ENCODE measurements at regions not wholly inside any gene's neighbourhood (a gene's known extent, or its start where the extent isn't known, plus 50 kb on each side); places are given as distances from the start of the nearest gene placed in this dataset.

DNA sequence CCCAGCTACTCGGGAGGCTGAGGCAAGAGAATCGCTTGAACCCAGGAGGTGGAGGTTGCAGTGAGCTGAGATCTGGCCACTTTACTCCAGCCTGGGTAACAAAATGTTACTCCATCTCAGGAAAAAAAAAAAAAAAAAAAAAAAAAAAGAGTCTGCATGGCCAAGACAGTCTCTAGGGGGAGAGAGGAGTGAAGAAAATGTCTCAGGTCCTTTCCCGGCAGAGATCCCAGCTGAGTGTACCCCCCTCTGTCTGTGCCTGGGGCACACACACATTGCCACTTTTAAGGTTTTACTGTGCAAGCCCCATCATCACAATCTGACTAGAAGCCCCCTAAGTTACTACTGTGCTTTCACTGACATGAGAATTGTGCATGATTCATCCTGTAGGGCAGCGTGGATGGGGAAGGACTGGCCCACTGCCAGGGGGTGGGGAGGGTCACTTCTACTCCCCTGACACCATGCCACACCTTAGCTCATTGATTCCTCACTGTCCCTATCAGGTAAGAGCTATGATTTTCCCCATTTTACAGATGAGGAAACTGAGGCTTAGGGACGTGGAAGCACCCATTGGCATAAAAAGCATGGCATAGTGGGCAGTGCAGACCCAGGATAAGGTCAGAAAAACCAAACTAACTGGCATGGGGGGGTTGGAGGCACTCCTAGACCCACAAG lies 102.3 kb upstream of the LARP1 start (continued):
- TF ChIP-seq, protein P1, sequence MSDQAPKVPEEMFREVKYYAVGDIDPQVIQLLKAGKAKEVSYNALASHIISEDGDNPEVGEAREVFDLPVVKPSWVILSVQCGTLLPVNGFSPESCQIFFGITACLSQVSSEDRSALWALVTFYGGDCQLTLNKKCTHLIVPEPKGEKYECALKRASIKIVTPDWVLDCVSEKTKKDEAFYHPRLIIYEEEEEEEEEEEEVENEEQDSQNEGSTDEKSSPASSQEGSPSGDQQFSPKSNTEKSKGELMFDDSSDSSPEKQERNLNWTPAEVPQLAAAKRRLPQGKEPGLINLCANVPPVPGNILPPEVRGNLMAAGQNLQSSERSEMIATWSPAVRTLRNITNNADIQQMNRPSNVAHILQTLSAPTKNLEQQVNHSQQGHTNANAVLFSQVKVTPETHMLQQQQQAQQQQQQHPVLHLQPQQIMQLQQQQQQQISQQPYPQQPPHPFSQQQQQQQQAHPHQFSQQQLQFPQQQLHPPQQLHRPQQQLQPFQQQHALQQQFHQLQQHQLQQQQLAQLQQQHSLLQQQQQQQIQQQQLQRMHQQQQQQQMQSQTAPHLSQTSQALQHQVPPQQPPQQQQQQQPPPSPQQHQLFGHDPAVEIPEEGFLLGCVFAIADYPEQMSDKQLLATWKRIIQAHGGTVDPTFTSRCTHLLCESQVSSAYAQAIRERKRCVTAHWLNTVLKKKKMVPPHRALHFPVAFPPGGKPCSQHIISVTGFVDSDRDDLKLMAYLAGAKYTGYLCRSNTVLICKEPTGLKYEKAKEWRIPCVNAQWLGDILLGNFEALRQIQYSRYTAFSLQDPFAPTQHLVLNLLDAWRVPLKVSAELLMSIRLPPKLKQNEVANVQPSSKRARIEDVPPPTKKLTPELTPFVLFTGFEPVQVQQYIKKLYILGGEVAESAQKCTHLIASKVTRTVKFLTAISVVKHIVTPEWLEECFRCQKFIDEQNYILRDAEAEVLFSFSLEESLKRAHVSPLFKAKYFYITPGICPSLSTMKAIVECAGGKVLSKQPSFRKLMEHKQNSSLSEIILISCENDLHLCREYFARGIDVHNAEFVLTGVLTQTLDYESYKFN (CRISPR knock-in tag; conservative IDR thresholded peaks at IDR 0.05): no peak
- TF ChIP-seq PAF1 (CRISPR knock-in tag; IDR thresholded peaks at IDR 0.05): no peak
- TF ChIP-seq ATF7 (IDR thresholded peaks at IDR 0.05): no peak
- TF ChIP-seq ATF7 (CRISPR knock-in tag; IDR thresholded peaks at IDR 0.05): no peak
- TF ChIP-seq PCBP2 (optimal IDR thresholded peaks at IDR 0.05; ENCODE audit: low read depth, low read length, poor library complexity, severe bottlenecking): no peak
- TF ChIP-seq, protein P2, sequence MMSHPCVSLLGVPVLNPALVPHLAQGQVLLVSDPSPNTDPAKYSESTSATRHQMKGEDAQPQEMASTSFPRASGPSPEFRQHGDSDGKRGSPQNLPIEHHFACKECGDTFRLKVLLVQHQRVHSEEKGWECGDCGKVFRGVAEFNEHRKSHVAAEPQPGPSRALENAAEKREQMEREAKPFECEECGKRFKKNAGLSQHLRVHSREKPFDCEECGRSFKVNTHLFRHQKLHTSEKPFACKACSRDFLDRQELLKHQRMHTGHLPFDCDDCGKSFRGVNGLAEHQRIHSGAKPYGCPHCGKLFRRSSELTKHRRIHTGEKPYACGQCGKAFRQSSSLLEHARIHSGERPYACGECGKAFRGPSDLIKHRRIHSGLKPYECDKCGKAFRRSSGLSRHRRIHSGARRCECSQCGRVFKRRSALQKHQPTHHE (CRISPR knock-in tag; IDR thresholded peaks at IDR 0.05; ENCODE audit: borderline replicate concordance): no peak
- TF ChIP-seq, protein P3, sequence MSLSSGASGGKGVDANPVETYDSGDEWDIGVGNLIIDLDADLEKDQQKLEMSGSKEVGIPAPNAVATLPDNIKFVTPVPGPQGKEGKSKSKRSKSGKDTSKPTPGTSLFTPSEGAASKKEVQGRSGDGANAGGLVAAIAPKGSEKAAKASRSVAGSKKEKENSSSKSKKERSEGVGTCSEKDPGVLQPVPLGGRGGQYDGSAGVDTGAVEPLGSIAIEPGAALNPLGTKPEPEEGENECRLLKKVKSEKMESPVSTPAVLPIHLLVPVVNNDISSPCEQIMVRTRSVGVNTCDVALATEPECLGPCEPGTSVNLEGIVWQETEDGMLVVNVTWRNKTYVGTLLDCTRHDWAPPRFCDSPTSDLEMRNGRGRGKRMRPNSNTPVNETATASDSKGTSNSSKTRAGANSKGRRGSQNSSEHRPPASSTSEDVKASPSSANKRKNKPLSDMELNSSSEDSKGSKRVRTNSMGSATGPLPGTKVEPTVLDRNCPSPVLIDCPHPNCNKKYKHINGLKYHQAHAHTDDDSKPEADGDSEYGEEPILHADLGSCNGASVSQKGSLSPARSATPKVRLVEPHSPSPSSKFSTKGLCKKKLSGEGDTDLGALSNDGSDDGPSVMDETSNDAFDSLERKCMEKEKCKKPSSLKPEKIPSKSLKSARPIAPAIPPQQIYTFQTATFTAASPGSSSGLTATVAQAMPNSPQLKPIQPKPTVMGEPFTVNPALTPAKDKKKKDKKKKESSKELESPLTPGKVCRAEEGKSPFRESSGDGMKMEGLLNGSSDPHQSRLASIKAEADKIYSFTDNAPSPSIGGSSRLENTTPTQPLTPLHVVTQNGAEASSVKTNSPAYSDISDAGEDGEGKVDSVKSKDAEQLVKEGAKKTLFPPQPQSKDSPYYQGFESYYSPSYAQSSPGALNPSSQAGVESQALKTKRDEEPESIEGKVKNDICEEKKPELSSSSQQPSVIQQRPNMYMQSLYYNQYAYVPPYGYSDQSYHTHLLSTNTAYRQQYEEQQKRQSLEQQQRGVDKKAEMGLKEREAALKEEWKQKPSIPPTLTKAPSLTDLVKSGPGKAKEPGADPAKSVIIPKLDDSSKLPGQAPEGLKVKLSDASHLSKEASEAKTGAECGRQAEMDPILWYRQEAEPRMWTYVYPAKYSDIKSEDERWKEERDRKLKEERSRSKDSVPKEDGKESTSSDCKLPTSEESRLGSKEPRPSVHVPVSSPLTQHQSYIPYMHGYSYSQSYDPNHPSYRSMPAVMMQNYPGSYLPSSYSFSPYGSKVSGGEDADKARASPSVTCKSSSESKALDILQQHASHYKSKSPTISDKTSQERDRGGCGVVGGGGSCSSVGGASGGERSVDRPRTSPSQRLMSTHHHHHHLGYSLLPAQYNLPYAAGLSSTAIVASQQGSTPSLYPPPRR (CRISPR knock-in tag; IDR thresholded peaks at IDR 0.05; ENCODE audit: borderline replicate concordance): no peak
- no peak for TF ChIP-seq ZNF337 (CRISPR knock-in tag; IDR thresholded peaks at IDR 0.05; ENCODE audit: borderline replicate concordance, low read depth)
- TF ChIP-seq TOE1 (CRISPR knock-in tag; IDR thresholded peaks at IDR 0.05): no peak
- TF ChIP-seq ZNF12 (CRISPR knock-in tag; IDR thresholded peaks at IDR 0.05): no peak
- no peak for TF ChIP-seq GTF2F1 (IDR thresholded peaks at IDR 0.05; ENCODE audit: low read length)
- TF ChIP-seq, protein P4, sequence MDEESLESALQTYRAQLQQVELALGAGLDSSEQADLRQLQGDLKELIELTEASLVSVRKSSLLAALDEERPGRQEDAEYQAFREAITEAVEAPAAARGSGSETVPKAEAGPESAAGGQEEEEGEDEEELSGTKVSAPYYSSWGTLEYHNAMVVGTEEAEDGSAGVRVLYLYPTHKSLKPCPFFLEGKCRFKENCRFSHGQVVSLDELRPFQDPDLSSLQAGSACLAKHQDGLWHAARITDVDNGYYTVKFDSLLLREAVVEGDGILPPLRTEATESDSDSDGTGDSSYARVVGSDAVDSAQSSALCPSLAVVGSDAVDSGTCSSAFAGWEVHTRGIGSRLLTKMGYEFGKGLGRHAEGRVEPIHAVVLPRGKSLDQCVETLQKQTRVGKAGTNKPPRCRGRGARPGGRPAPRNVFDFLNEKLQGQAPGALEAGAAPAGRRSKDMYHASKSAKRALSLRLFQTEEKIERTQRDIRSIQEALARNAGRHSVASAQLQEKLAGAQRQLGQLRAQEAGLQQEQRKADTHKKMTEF (CRISPR knock-in tag; IDR thresholded peaks at IDR 0.05): no peak
- TF ChIP-seq KDM1A (CRISPR knock-in tag; IDR thresholded peaks at IDR 0.05): 0 out of 2 replicates have a peak, but pooled peaks have one; percentile 28
- TF ChIP-seq SMARCE1 (IDR thresholded peaks at IDR 0.05; ENCODE audit: borderline replicate concordance): no peak
- TF ChIP-seq ZNF281 (CRISPR knock-in tag; IDR thresholded peaks at IDR 0.05; ENCODE audit: borderline replicate concordance): no peak
- TF ChIP-seq ZNF605 (CRISPR knock-in tag; IDR thresholded peaks at IDR 0.05): no peak
